Ammon's horn (tissue), 1 donor: ENCODE measurements at regions not wholly inside any gene's neighbourhood (a gene's known extent, or its start where the extent isn't known, plus 50 kb on each side); places are given as distances from the start of the nearest gene placed in this dataset.
"Not testable (repeated sequence)": the region's sequence is repeated elsewhere in the genome, so short reads cannot be mapped to it uniquely, and the experiment has no call there.

Source experiments
- DNase-seq: peaks from one replicate; pipeline ENCODE4 v3.0.0-alpha.2; 2016; ENCODE audit warnings: low spot score

GRCh38 chr20:26120920-26121319 lies 424.3 kb upstream of the ZNF337 start:
- not testable (repeated sequence) for DNase-seq

- DNase-seq: not testable (repeated sequence)
Observed at GRCh38 chr20:26094498-26094897, 397.8 kb upstream of the ZNF337 start.

- not testable (repeated sequence) for DNase-seq
Observed at GRCh38 chr20:26091921-26092320, 395.3 kb upstream of the ZNF337 start.

GRCh38 chr20:26086195-26086594 lies 389.5 kb upstream of the ZNF337 start:
- DNase-seq: not testable (repeated sequence)

DNA sequence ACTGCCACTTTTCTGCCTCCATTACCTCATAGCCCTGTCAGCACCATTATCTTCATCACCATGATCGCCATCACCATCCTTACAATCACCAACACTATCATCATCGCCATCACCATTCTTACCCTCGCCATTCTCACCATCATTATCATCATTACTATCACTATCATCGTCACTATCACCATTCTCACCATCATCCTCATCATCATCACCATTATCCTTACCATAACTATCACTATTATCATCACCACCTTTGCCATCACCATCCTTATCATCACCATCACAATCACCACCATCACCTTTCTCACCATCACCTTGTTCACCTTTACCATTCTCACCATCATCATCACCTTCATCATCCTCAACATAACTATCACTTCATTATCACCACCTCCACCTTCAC lies 377.3 kb upstream of the ZNF337 start:
- DNase-seq: not testable (repeated sequence)

- DNase-seq: not testable (repeated sequence)
Observed at GRCh38 chr20:26059324-26059723, 362.7 kb upstream of the ZNF337 start.

GRCh38 chr20:26058446-26058845 lies 361.8 kb upstream of the ZNF337 start:
- DNase-seq: not testable (repeated sequence)

DNA sequence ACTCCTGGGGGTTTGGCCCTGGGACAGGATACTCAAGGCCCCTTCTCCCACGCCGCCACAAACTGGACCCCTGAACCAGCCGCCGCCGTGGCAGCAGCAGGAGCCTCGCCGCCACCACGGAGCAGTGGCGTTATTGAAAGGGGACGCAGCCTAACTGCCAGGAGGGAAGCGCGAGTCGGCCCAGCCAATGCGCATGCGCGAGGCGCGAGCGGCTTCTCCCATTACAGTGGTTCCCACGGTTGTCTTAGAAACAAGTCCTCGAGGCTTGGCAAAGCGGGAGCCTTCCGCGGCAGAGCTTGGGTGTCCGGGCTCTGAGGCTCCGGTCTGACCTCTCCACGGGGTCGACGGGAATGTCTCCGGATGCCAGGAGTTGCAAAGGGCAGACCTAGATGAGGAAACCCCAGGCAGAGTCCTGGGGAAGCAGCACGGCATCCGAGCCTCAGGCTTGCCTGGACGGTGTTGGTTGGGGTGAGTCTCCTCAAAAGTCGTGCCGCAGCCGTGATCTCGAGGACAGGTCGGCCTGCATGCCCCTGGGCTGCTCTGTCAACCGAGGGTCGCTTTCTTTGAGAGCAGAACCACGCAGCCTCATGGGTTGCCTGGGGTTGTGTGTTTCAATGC lies 360.6 kb upstream of the ZNF337 start:
- DNase-seq: not testable (repeated sequence)

DNA sequence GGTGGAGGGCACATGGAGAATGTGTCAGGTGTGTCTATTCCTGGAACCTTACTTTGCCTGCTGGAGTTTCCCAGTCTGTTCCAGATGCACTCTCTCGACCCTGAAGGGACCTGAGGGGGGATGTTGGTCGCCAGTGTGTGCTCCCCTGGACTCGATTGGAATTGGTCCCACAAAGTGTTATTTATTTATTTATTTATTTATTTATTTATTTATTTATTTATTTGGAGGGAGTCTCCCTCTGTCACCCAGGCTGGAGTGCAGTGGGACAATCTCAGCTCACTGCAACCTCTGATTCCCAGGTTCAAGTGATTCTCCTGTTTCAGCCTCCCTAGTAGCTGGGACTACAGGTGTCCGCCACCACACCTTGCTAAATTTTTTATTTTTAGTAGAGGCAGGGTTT lies 329.1 kb upstream of the ZNF337 start:
- not testable (repeated sequence) for DNase-seq

- not testable (repeated sequence) for DNase-seq
Observed at GRCh38 chr20:26010942-26011276, 314.3 kb upstream of the ZNF337 start.

DNA sequence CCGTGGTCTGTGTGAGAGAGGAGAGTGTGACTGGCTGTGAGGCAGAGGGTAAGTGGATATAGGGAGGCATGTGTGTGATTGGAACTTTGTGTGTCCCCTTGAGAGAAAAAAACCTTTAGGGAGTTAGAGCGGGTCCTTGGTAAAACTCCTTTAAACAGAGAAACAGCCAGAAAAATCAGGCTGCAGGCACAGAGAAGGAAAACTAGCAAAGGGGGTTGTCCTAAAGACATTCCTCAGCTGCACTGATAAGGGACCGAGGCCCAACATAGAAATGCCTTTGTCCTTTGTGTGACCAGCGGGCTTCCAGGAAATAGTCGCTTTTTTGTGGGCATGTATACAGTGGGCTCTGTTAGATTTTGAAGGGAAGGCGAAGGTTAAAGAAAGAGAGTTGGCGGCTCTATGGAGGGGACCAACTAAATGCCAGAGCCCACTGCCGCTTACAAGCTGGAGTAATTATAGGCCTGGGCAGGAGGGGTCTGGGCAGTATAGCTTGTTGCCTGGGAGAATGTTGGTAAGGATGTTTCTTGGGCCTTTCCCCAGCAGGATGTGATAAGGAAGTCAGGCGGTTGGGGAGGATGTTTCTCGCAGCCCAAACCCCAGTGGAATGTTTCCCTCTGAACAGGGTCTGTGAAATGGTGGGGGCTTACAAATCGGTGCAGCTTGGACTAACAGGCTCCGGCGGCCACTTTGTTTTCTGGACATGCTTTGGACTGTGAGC lies 313.7 kb upstream of the ZNF337 start:
- DNase-seq: not testable (repeated sequence)

DNA sequence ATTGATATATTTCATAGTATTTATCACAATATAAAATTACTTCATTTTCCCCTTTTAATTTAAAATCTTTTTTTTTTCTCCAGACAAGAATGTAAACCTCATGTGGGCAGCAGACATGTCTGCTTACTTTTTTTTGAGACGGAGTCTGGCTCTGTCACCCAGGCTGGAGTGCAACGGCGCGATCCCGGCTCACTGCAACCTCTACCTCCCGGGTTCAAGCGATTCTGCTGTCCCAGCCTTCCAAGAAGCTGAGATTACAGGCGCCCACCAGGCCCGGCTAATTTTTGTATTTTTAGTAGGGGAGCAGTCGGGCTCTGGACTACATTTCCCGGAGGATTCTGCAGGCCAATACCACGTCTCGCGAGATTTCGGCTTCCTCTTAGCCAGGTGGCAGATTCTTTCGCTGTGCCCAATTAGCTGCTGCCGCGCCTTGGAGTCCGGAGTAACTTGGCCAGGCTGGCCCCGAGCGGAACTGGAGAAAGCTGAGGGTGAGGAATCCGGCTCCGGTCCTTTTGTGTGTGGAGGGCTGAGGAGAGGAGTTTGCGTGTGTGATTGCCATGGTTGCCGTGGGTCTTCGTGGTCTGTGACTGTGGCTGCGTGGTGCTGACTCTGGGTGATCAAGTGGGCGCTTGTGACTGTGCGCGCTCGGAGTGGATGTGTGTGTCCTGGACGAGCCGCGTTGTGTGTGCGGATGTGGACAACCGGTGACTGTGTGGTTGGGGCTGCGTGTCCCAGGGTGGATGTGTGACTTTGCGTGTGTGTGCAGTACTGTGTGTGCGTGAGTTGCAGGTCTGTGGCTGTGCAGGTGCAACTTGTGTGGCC lies 313.0 kb upstream of the ZNF337 start:
- DNase-seq: peak; percentile 94

GRCh38 chr20:26008026-26008425 lies 311.4 kb upstream of the ZNF337 start:
- DNase-seq: not testable (repeated sequence)

- DNase-seq: not testable (repeated sequence)
Observed at GRCh38 chr20:26006164-26006563, 309.5 kb upstream of the ZNF337 start.

DNA sequence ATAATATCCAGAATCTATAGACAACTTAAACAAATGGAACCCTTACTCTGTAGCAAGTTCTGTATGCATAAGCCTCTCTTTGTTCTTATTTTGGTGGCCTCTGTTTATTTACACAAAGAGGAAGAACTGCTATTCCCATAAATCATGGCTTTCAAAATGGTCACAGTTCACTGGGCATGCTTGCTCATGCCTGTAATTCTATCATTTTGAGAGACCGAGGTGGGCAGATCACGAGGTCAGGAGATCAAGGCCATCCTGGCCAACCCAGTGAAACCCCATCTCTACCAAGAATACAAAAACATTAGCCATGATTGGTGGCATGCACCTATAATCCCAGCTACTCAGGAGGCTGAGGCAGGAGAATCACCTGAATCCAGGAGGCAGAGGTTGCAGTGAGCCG lies 307.3 kb upstream of the ZNF337 start:
- not testable (repeated sequence) for DNase-seq

DNA sequence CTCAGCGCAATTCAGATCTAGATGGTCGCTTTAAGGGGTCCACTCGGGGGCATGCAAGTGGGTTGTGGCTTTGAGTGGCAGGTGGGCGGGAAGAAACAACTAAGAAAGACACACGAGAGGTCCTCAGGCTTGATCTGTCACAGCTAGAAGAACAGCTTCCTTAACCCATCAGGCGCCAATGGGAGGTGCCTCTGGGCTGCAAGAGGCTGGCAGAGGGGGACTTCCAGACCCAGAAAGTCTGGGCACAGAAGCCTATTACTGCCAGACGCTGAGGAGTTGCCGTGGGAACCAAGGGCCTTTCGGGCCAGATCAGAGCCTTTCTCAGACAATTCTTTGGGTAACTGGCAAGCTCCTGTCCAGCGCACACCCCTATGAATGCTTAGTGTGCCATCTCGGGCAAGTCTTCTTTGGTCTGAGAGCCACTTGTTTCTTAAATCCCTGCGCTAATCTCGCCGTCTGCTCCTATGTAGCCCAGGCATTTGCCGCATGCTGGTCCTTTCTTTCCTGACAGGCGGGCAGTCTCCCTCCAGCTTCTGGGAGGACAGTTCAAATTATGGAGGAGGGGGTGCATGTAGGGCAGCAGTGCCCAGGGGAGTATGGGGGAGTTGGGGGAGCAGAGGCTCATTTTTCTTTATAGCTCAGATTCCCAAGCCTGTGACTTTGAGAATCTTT lies 300.9 kb upstream of the ZNF337 start:
- not testable (repeated sequence) for DNase-seq

DNA sequence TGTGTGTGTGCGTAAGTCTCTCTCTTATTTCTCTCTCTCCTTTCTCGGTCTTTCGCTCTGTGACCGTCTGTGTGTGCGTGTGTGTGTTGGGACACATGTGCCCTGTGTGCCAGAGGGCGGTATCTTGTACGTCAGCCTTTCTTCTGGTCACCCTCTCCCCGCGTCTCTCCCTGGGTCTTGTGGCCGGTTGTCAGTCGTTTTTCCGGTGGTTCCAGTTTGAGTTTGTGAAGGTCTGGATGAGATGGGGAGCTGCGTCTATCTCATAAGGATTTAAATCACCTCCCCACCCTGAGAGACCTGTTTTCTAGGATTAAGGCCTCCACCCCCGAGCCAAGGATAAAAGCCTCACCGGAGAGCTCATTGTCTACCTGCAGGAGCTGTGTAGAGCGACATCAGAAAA lies 295.5 kb upstream of the ZNF337 start:
- DNase-seq: no peak

GRCh38 chr20:25991756-25992130 lies 295.1 kb upstream of the ZNF337 start:
- DNase-seq: no peak

- DNase-seq: no peak
Observed at GRCh38 chr20:25991051-25991755, 294.6 kb upstream of the ZNF337 start.

- not testable (repeated sequence) for DNase-seq
Observed at GRCh38 chr20:25989686-25990085, 293.0 kb upstream of the ZNF337 start.

DNA sequence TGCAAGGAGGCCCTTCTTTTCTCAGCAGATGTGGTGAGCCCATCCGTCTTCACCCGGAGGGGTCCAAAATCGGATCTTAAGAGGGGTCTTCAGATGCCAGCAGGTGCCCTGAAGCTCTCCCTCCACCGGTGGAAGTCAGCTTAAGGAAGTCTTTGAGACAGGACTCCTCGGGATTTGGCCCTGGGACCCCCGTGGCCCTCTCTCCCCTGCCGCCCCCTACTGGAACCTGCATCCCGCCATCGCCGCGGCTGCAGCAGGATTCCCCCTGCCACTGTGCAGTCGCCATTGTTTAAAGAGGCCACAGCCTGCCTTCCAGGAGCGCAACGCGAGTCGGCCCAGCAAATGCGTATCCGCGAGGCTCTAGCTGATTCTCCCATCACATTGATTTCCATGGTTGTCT lies 292.5 kb upstream of the ZNF337 start:
- DNase-seq: no peak
